ENCODE measurements at regions not wholly inside any gene's neighbourhood (a gene's known extent, or its start where the extent isn't known, plus 50 kb on each side); places are given as distances from the start of the nearest gene placed in this dataset.

GRCh38 chr1:116284819-116285390 is 88.1 kb upstream of the ATP1A1 start:
- TF ChIP-seq POLR2AphosphoS5 (IDR thresholded peaks at IDR 0.05) (no peak), CTCF (IDR thresholded peaks at IDR 0.05) (no peak)
